ENCODE measurements at regions not wholly inside any gene's neighbourhood (a gene's known extent, or its start where the extent isn't known, plus 50 kb on each side); places are given as distances from the start of the nearest gene placed in this dataset.

DNA sequence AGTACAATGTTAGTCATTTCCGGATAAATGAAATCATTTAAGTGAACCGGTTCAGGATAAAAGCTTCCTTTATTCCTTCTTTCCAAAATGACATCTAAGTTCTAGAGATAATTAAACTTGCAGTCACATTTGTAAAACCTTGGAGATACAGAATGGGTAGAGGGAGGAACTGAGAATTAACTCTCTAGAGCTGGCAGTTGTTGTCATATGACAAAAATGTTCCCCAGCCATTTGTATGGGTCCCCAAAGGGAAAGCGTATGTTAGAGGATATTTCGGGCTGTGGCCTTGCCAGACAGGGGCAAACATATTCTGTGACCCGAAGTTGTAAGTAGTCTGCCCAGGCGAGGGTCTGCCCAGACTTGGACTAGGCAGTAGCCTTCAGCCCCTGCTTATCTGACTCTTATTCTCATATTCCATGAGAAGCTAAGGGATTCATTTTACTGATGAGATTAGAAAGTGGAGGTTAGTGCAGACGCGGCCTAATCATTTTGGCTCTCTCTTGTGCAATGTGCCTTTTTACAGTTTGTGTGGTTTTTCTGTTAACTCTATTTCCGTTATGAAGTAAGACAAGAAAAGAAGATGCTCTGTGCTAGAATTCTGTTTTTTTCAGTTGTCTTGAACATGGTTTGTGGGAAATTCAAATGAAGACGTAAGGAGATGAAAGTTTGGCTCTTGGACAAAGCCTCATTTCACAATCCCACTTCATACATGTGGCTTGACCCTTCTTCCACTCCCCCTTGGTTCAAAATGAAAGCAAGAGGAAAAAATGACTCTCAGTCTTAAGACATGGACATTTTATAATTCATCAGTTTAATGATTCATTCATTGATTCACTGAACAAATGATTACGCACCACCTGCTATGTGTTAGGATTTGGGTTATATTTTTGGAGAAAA lies 2394.2 kb upstream of the AGA start:
- no peak overlapping the region for H3K4me3 ChIP-seq (ENCODE audit: low read length in 3 of 3)
- no peak for DNase-seq

DNA sequence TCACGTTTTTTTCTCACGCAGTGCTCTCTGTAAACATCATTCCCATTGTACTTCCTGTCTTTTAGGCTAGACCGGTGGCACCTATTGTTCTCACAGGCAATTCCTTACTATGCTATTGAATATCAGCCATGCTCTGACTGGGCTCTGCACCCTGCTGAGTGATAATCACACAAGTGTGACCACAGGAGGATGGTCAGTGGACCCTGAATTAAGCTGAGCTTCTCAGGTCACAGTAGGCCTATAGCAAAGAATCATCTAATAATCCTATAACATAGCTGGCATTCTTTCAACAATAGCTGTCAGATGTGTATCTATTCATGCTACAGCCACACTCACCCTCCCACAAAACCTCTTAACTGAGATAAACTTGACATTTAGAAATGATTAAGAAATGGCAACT lies 2399.8 kb upstream of the TENM3 start:
- Histone ChIP-seq H3K4me3 (ENCODE audit: low read length in 3 of 3) (no peak overlapping the region), H3K9me3 (ENCODE audit: control insufficient read depth in 2 of 3, insufficient read depth in 1 of 3, low read length in 3 of 3) (no peaks in the 10 kb centered on the region)
- FAIRE-seq = no peak

More for the DNA sequence above, 2394.2 kb upstream of the AGA start:
- TF ChIP-seq, protein P1, sequence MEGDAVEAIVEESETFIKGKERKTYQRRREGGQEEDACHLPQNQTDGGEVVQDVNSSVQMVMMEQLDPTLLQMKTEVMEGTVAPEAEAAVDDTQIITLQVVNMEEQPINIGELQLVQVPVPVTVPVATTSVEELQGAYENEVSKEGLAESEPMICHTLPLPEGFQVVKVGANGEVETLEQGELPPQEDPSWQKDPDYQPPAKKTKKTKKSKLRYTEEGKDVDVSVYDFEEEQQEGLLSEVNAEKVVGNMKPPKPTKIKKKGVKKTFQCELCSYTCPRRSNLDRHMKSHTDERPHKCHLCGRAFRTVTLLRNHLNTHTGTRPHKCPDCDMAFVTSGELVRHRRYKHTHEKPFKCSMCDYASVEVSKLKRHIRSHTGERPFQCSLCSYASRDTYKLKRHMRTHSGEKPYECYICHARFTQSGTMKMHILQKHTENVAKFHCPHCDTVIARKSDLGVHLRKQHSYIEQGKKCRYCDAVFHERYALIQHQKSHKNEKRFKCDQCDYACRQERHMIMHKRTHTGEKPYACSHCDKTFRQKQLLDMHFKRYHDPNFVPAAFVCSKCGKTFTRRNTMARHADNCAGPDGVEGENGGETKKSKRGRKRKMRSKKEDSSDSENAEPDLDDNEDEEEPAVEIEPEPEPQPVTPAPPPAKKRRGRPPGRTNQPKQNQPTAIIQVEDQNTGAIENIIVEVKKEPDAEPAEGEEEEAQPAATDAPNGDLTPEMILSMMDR (IDR thresholded peaks at IDR 0.05; ENCODE audit: borderline replicate concordance, extremely low read depth, insufficient read depth) = no peak
- Histone ChIP-seq H3K27me3 (ENCODE audit: control insufficient read depth, insufficient read depth, low read length) (no peaks in the 10 kb centered on the region), H3K36me3 (ENCODE audit: control insufficient read depth in 2 of 3, insufficient read depth in 3 of 3, low read length in 3 of 3) (no peaks in the 10 kb centered on the region), H3K4me1 (ENCODE audit: control insufficient read depth in 2 of 3, insufficient read depth in 2 of 3, low read depth in 1 of 3, low read length in 3 of 3) (no peaks in the 10 kb centered on the region), H3K27ac (ENCODE audit: low read depth in 2 of 2, low read length in 2 of 2) (no peak overlapping the region), H3K9me3 (ENCODE audit: control insufficient read depth in 2 of 3, insufficient read depth in 1 of 3, low read length in 3 of 3) (no peaks in the 10 kb centered on the region), H3K9ac (ENCODE audit: low read length in 3 of 3) (no peak overlapping the region)
- intact Hi-C loops (cut with DNase I) = no loop called here
- FAIRE-seq = no peak

DNA sequence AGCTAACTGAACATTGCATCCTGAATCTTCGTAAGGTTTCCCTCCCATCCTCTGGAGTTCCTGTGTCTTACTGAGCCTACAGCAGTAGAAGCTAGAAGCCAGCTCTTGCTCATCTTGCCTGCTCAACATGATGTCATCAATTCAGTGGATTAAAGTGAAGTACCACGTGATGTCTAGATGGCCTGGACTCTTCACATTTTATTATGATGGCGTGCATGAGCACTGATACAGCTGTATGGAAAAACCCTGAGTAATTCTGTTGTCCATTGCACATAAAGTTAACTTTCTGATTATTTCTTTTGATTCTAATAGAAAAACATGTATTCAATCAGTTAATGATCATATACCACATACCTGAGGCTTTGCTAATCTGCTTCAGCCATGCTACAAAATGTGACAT lies 2387.7 kb upstream of the TENM3 start:
- Histone ChIP-seq H3K4me1 (ENCODE audit: control insufficient read depth in 2 of 3, insufficient read depth in 2 of 3, low read depth in 1 of 3, low read length in 3 of 3) (no peaks in the 10 kb centered on the region), H3K4me3 (ENCODE audit: low read length in 3 of 3) (no peak overlapping the region), H3K9ac (ENCODE audit: low read length in 3 of 3) (no peak overlapping the region), H3K27ac (ENCODE audit: low read depth in 2 of 2, low read length in 2 of 2) (no peak overlapping the region), H3K27me3 (ENCODE audit: control insufficient read depth, insufficient read depth, low read length) (no peaks in the 10 kb centered on the region), H3K9me3 (ENCODE audit: control insufficient read depth in 2 of 3, insufficient read depth in 1 of 3, low read length in 3 of 3) (no peaks in the 10 kb centered on the region), H3K36me3 (ENCODE audit: control insufficient read depth in 2 of 3, insufficient read depth in 3 of 3, low read length in 3 of 3) (no peaks in the 10 kb centered on the region)
- FAIRE-seq (no peak), DNase-seq (no peak)
- intact Hi-C loops (cut with DNase I) = no loop called here
- TF ChIP-seq, protein P1 (IDR thresholded peaks at IDR 0.05; ENCODE audit: borderline replicate concordance, extremely low read depth, insufficient read depth) = no peak

More for the DNA sequence above, 2399.8 kb upstream of the TENM3 start:
- no peaks in the 10 kb centered on the region for H3K36me3 ChIP-seq (ENCODE audit: control insufficient read depth in 2 of 3, insufficient read depth in 3 of 3, low read length in 3 of 3)
- H3K4me1 ChIP-seq (ENCODE audit: control insufficient read depth in 2 of 3, insufficient read depth in 2 of 3, low read depth in 1 of 3, low read length in 3 of 3) = no peaks in the 10 kb centered on the region
- intact Hi-C loops (cut with DNase I) = no loop called here
- H3K27me3 ChIP-seq (ENCODE audit: control insufficient read depth, insufficient read depth, low read length) = no peaks in the 10 kb centered on the region
- no peak overlapping the region for H3K27ac ChIP-seq (ENCODE audit: low read depth in 2 of 2, low read length in 2 of 2)
- DNase-seq = no peak
- TF ChIP-seq, protein P1 (IDR thresholded peaks at IDR 0.05; ENCODE audit: borderline replicate concordance, extremely low read depth, insufficient read depth) = no peak
- no peak overlapping the region for H3K9ac ChIP-seq (ENCODE audit: low read length in 3 of 3)

All from kidney (tissue), 13 donors.